Chondrocyte (in vitro differentiated cells): ENCODE measurements at regions not wholly inside any gene's neighbourhood (a gene's known extent, or its start where the extent isn't known, plus 50 kb on each side); places are given as distances from the start of the nearest gene placed in this dataset.
A peak's percentile ranks its signal among the peaks of the same experiment; 100 is the strongest.

ENCODE experiments used
- DNase-seq: peaks from one replicate; pipeline ENCODE4 v3.0.0; 2021; ENCODE audit warnings: mixed read lengths, low spot score
- H3K27ac Mint-ChIP-seq: one replicate; pipeline ENCODE4 v1.8.0; 2021; ENCODE audit warnings: mild to moderate bottlenecking, moderate library complexity, mixed read lengths; ENCODE audit not compliant: unreplicated experiment
- H3K27me3 Mint-ChIP-seq: 2 replicates; pipeline ENCODE4 v1.8.0; 2021; ENCODE audit warnings: low read depth, mixed read lengths
- H3K36me3 Mint-ChIP-seq: 2 replicates; pipeline ENCODE4 v1.8.0; 2021; ENCODE audit warnings: low read depth, mixed read lengths
- H3K4me1 Mint-ChIP-seq: 2 replicates; pipeline ENCODE4 v1.8.0; 2021; ENCODE audit warnings: low read depth, mild to moderate bottlenecking, mixed read lengths
- H3K4me3 Mint-ChIP-seq: one replicate; pipeline ENCODE4 v1.8.0; 2021; ENCODE audit warnings: mild to moderate bottlenecking, moderate library complexity, mixed read lengths; ENCODE audit not compliant: unreplicated experiment
- H3K9me3 Mint-ChIP-seq: 2 replicates; pipeline ENCODE4 v1.8.0; 2021; ENCODE audit warnings: low read depth, mixed read lengths
- CTCF ChIP-seq: fragments of 200-600 bp; sonication (generic); IDR thresholded peaks from 2 replicates; pipeline ENCODE4 v1.5.0; 2021; ENCODE audit warnings: antibody characterized with exemption, mild to moderate bottlenecking, moderate library complexity

- no peaks in the 10 kb centered on the region for H3K9me3 Mint-ChIP-seq
These were observed 74.8 kb downstream of the KRTAP19-8 start for GRCh38 chr21:30963502-30963901.

GRCh38 chr21:30962013-30962412 lies 76.3 kb downstream of the KRTAP19-8 start:
- H3K4me3 Mint-ChIP-seq, result no peak overlapping the region
- no peak overlapping the region for H3K27ac Mint-ChIP-seq
- no peaks in the 10 kb centered on the region for H3K9me3 Mint-ChIP-seq
- H3K27me3 Mint-ChIP-seq, result no peaks in the 10 kb centered on the region
- no peaks in the 10 kb centered on the region for H3K4me1 Mint-ChIP-seq
- DNase-seq, result no peak
- TF ChIP-seq CTCF, result peak; percentile 9
- no peaks in the 10 kb centered on the region for H3K36me3 Mint-ChIP-seq

More at GRCh38 chr21:30963502-30963901, 74.8 kb downstream of the KRTAP19-8 start:
- Mint-ChIP-seq H3K4me3 (no peak overlapping the region), H3K36me3 (no peaks in the 10 kb centered on the region), H3K4me1 (no peaks in the 10 kb centered on the region), H3K27ac (no peak overlapping the region), H3K27me3 (no peaks in the 10 kb centered on the region)
- no peak for DNase-seq
- TF ChIP-seq CTCF, result no peak

GRCh38 chr21:30958741-30959140 lies 77.4 kb upstream of the KRTAP11-1 start:
- no peak for TF ChIP-seq CTCF
- H3K9me3 Mint-ChIP-seq, result no peaks in the 10 kb centered on the region
- no peaks in the 10 kb centered on the region for H3K27me3 Mint-ChIP-seq
- H3K27ac Mint-ChIP-seq, result no peak overlapping the region
- no peaks in the 10 kb centered on the region for H3K4me1 Mint-ChIP-seq
- no peak overlapping the region for H3K4me3 Mint-ChIP-seq
- no peaks in the 10 kb centered on the region for H3K36me3 Mint-ChIP-seq
- DNase-seq, result no peak

- no peak for DNase-seq
- H3K27ac Mint-ChIP-seq, result no peak overlapping the region
- no peaks in the 10 kb centered on the region for H3K9me3 Mint-ChIP-seq
- no peaks in the 10 kb centered on the region for H3K4me1 Mint-ChIP-seq
- TF ChIP-seq CTCF, result no peak
- H3K27me3 Mint-ChIP-seq, result no peaks in the 10 kb centered on the region
- no peaks in the 10 kb centered on the region for H3K36me3 Mint-ChIP-seq
- no peak overlapping the region for H3K4me3 Mint-ChIP-seq
These were observed 75.6 kb upstream of the KRTAP11-1 start for GRCh38 chr21:30957010-30957409.

GRCh38 chr21:30953605-30954004 lies 72.2 kb upstream of the KRTAP11-1 start:
- H3K27me3 Mint-ChIP-seq, result no peaks in the 10 kb centered on the region
- no peak for TF ChIP-seq CTCF

More at GRCh38 chr21:30953605-30954004, 72.2 kb upstream of the KRTAP11-1 start:
- no peak for DNase-seq
- H3K36me3 Mint-ChIP-seq, result no peaks in the 10 kb centered on the region
- H3K27ac Mint-ChIP-seq, result no peak overlapping the region
- H3K4me3 Mint-ChIP-seq, result no peak overlapping the region
- no peaks in the 10 kb centered on the region for H3K4me1 Mint-ChIP-seq
- no peaks in the 10 kb centered on the region for H3K9me3 Mint-ChIP-seq
